PC-9 (cell line): ENCODE measurements at regions not wholly inside any gene's neighbourhood (a gene's known extent, or its start where the extent isn't known, plus 50 kb on each side); places are given as distances from the start of the nearest gene placed in this dataset.

Source experiments
- BruUV-seq: library from RNA; stranded (reverse); fragments of 400-500 nt; replicated peaks from 2 replicates; lab custom pipeline; 2021; lab: Mats Ljungman, UMichigan
- CTCF ChIA-PET: fragments of 300-600 bp; sonication (Branson Sonifier 250); formaldehyde crosslinking; loops from one replicate; lab custom pipeline; 2022; ENCODE audit warnings: antibody characterized with exemption; lab: Charles Lee
- POLR2A ChIA-PET: fragments of 300-600 bp; sonication (Branson Sonifier 250); formaldehyde crosslinking; loops from one replicate; lab custom pipeline; 2022; ENCODE audit warnings: antibody characterized with exemption; ENCODE audit not compliant: unreplicated experiment; lab: Charles Lee
- DNase-seq, 2 experiments: peaks; one replicate each; pipeline versions ENCODE4 v3.0.0 to v3.0.0-alpha.2; 2015 to 2022; ENCODE audit warnings: mixed read lengths in 1 of 2
- H2AFZ ChIP-seq: fragments of 200-600 bp; sonication (generic); 2 replicates; pipeline ENCODE4 v1.8.1; 2017; ENCODE audit warnings: antibody characterized with exemption
- H3F3A ChIP-seq: fragments of 200-600 bp; sonication (generic); 2 replicates; pipeline ENCODE4 v1.8.1; 2017; ENCODE audit warnings: antibody characterized with exemption, mild to moderate bottlenecking, low read depth; ENCODE audit not compliant: insufficient read depth
- H3K27ac ChIP-seq: fragments of 200-600 bp; sonication (generic); 2 replicates; pipeline ENCODE4 v1.6.1; 2016; ENCODE audit warnings: mixed run types
- H3K27me3 ChIP-seq: fragments of 200-600 bp; sonication (generic); 2 replicates; pipeline ENCODE4 v1.6.1; 2016; ENCODE audit warnings: low read depth, mixed run types; ENCODE audit not compliant: insufficient read depth
- H3K36me3 ChIP-seq: fragments of 200-600 bp; sonication (generic); 2 replicates; pipeline ENCODE4 v1.6.1; 2016; ENCODE audit warnings: low read depth, mixed run types
- H3K4me1 ChIP-seq: fragments of 200-600 bp; sonication (generic); replicated peaks from 2 replicates; pipeline ENCODE4 v1.6.1; 2016; ENCODE audit warnings: mixed run types; ENCODE audit not compliant: insufficient read depth
- H3K4me2 ChIP-seq: fragments of 200-600 bp; sonication (generic); 2 replicates; pipeline ENCODE4 v1.6.1; 2017; ENCODE audit warnings: mixed run types
- H3K4me3 ChIP-seq: fragments of 200-600 bp; sonication (generic); 2 replicates; pipeline ENCODE4 v1.6.1; 2016; ENCODE audit warnings: mixed run types
- H3K79me2 ChIP-seq: fragments of 200-600 bp; sonication (generic); 2 replicates; pipeline ENCODE4 v1.6.1; 2017; ENCODE audit warnings: low read depth, mixed run types
- H3K9me2 ChIP-seq: fragments of 200-600 bp; sonication (generic); 2 replicates; pipeline ENCODE4 v1.8.1; 2017; ENCODE audit warnings: mild to moderate bottlenecking; ENCODE audit not compliant: insufficient read depth
- H3K9me3 ChIP-seq: fragments of 200-600 bp; sonication (generic); 2 replicates; pipeline ENCODE4 v1.8.1; 2016; ENCODE audit warnings: low read depth; ENCODE audit not compliant: insufficient read depth
- H4K20me1 ChIP-seq: fragments of 200-600 bp; sonication (generic); 2 replicates; pipeline ENCODE4 v1.8.1; 2017; ENCODE audit not compliant: insufficient read depth
- CTCF ChIP-seq: fragments of 200-600 bp; sonication (generic); conservative IDR thresholded peaks from 2 replicates; pipeline ENCODE4 v1.6.1; 2017; ENCODE audit warnings: mixed run types, antibody characterized with exemption, mild to moderate bottlenecking, moderate library complexity
- EZH2 ChIP-seq: fragments of 200-600 bp; sonication (generic); IDR thresholded peaks from 2 replicates; pipeline ENCODE4 v1.8.0; 2017; ENCODE audit warnings: antibody characterized with exemption, low read depth
- intact Hi-C: fragments of 100-400 bp; cut with micrococcal nuclease; formaldehyde crosslinking; loops from one replicate; pipeline ENCODE4 v1.10.0; 2022; ENCODE audit not compliant: unreplicated experiment

- Histone ChIP-seq H2AFZ (no peak overlapping the region), H3K4me1 (no peaks in the 10 kb centered on the region), H3K27ac (no peak overlapping the region), H3K27me3 (peaks cover 25% of the 10 kb centered on the region), H3K4me2 (no peak overlapping the region), H3F3A (no peaks in the 10 kb centered on the region), H4K20me1 (no peaks in the 10 kb centered on the region), H3K9me2 (no peaks in the 10 kb centered on the region), H3K36me3 (no peaks in the 10 kb centered on the region), H3K79me2 (no peaks in the 10 kb centered on the region), H3K9me3 (no peaks in the 10 kb centered on the region), H3K4me3 (no peak overlapping the region)
- intact Hi-C loops: no loop called here
- no peak for DNase-seq
- ChIA-PET POLR2A (no interaction called here), CTCF (no interaction called here)
- TF ChIP-seq CTCF (no peak), EZH2 (no peak)
- no TSS peak for BruUV-seq
Measured at GRCh38 chr10:123604506-123604905, 61.6 kb upstream of the GPR26 start.

- Histone ChIP-seq H3K79me2 (no peaks in the 10 kb centered on the region), H4K20me1 (no peaks in the 10 kb centered on the region), H3K9me2 (no peaks in the 10 kb centered on the region), H3K36me3 (no peaks in the 10 kb centered on the region), H3K4me2 (no peak overlapping the region), H3F3A (no peaks in the 10 kb centered on the region), H3K4me1 (no peaks in the 10 kb centered on the region), H3K9me3 (no peaks in the 10 kb centered on the region), H3K27me3 (peaks cover 22% of the 10 kb centered on the region), H3K27ac (no peak overlapping the region), H3K4me3 (no peak overlapping the region), H2AFZ (no peak overlapping the region)
- POLR2A ChIA-PET: interaction anchor here (0.6 kb wide), 1 partner anchor 1391 kb away, joined by 6 read pairs; no protein-coding TSS in a partner anchor
- intact Hi-C loops: no loop called here
- CTCF ChIA-PET: no interaction called here
- no TSS peak for BruUV-seq
- DNase-seq: no peak
- TF ChIP-seq EZH2: no peak
- no peak for TF ChIP-seq CTCF
Measured at GRCh38 chr10:123606006-123606405, 60.1 kb upstream of the GPR26 start.

- no peaks in the 10 kb centered on the region for H3F3A ChIP-seq
- no peak overlapping the region for H3K4me3 ChIP-seq
- no peak overlapping the region for H3K27ac ChIP-seq
- intact Hi-C loops: no loop called here
- peaks cover 22% of the 10 kb centered on the region for H3K27me3 ChIP-seq
- H3K79me2 ChIP-seq: no peaks in the 10 kb centered on the region
- TF ChIP-seq CTCF (no peak), EZH2 (no peak)
- ChIA-PET POLR2A (no interaction called here), CTCF (no interaction called here)
- H3K4me2 ChIP-seq: no peak overlapping the region
- no peak overlapping the region for H2AFZ ChIP-seq
- no peaks in the 10 kb centered on the region for H3K9me2 ChIP-seq
- no TSS peak for BruUV-seq
- no peaks in the 10 kb centered on the region for H4K20me1 ChIP-seq
- H3K4me1 ChIP-seq: no peaks in the 10 kb centered on the region
- H3K36me3 ChIP-seq: no peaks in the 10 kb centered on the region
- no peak for DNase-seq
- H3K9me3 ChIP-seq: no peaks in the 10 kb centered on the region
Measured at GRCh38 chr10:123606955-123607354, 59.2 kb upstream of the GPR26 start.
